HG03442 (cell line): ENCODE measurements at regions not wholly inside any gene's neighbourhood (a gene's known extent, or its start where the extent isn't known, plus 50 kb on each side); places are given as distances from the start of the nearest gene placed in this dataset.

Experiments
- ATAC-seq: cut with Tn5 transposase; IDR thresholded peaks from one replicate; pipeline ENCODE4 v1.9.1; 2021; ENCODE audit warnings: mild to moderate bottlenecking, moderate library complexity; ENCODE audit not compliant: unreplicated experiment

DNA sequence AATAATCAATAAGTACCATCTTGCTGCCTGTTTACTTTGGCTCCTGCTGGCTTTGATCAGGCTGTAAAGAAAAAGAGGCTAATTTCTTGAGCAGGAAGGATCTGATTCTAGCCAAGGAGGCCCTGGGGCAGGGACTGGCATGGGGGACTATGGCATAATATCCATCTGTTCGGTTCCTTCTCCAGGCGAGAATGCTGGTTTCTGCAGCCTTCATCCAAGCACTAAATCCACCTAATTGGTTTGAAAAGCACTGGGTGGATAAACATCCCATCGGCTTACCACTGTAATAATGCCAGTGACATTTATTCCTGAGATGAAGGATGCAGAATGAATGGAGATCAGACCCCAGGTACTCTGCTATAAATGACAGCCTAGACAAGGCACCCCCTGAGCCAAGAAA lies 180.0 kb upstream of the ASIC2 start:
- ATAC-seq: no peak

DNA sequence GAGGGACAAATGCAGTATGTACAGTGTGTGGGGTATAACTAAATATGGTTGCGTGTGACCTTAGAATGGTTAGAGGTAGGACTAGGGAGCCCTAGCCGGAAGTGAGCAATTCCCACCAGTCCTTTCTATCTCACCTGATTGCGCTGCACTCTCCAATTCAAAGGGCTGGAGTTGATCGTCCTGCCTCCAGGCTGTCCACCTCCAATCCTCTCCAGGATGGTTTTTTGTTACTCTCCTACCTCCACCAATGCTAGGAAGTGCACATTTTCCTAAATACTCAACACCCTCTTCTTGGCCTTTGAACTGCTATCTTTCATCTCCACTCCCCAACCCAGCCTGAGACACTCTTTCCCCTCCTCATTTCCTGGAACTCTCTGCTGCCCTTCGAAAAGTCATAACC lies 181.7 kb upstream of the ASIC2 start:
- ATAC-seq: no peak

GRCh38 chr17:33475594-33475993 lies 182.5 kb upstream of the ASIC2 start:
- no peak for ATAC-seq

DNA sequence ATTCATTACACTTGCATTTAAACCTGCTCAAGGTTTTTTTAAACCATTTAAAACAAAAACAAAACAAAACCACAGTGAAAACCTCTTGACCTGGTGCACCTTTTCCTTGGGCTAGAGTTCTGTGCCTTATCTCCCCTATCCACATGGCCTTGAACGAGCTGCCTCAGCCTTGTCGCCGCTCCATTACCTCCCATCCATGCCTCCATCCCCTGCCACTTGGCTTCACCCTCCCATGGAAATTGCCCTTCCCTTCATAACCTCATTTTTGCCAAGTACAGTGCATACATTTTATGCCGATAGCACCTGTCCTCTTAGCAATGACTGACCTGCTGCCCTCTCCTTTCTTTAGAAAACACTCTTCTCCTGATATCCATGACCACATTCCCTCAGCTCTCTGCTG lies 188.6 kb upstream of the ASIC2 start:
- no peak for ATAC-seq

GRCh38 chr17:33482636-33483035 lies 189.5 kb upstream of the ASIC2 start:
- no peak for ATAC-seq

DNA sequence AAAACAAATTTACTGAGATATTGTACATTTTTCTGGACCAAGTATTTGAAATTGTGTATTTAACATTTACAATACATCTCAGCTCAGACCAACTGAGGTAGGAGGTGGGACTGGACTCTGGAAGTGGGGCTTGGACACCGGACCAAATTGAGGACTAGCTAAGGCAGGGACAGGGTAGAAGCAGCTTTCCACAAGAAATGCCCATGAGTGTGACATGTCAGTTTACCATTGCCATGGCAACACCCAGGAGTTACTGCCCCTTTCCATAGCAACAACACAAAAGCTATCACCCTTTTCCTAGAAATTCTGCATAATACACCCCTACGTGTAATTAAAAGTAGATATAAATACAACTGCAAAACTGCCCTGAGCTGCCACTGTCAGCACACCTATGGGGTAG lies 191.5 kb upstream of the ASIC2 start:
- no peak for ATAC-seq

DNA sequence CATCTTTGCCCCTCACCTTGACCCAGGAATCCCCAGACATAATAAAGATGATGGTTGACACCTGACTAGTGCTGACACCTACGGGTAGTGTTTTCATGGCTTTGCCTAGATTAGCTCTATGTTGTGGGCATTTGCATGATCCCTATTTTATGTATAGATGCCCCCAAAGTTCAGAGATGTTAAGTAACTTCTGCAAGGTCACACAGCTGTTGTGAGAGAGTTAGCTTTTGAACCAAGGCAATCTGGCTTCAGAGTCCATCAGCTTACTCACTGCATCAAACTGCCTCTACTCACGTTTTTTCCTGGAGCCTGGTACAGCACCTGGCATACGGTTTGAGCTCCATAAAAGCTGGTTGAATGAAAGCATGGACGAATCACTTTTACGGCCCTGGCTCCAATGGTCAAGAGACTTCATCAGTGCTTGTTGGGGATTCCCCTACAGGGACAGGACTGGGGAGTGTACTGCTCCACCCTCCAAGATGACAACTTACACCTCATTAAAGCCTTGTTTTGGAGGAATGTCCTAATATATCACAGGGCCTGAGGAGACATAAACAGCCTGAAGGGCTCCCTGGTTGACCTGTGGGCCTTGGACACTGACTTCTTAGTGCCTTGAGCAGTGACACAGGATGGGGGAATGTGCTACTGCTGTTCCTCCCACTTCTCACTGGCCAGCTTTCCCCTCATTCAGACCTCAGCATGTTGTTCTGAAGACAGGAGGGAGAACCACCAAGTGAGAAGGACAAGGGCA lies 193.2 kb upstream of the ASIC2 start:
- ATAC-seq: no peak

- ATAC-seq: no peak
Measured at GRCh38 chr17:33487187-33487879, 194.2 kb upstream of the ASIC2 start.

- ATAC-seq: no peak
Measured at GRCh38 chr17:33491871-33492481, 198.9 kb upstream of the ASIC2 start.

- no peak for ATAC-seq
Measured at GRCh38 chr17:33492731-33493265, 199.7 kb upstream of the ASIC2 start.

DNA sequence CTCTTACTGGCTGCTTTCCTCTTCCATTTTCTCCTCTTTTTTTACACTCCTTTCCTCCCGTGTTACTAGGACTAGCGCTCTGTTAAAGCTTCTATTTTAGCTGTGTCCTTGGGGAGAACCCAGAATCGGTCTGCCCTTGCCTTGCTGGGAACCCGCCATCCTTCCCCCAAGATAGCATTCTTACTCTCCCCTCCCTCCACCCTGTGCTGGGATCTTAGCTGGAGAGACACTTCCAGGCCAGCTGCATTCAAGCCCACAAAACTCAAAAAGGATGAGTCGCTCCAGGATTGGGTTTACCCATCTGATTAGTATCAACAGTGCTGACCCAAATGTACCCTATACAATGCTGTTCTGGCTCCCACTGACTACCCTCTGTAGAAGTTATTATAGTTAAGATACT lies 200.5 kb upstream of the ASIC2 start:
- no peak for ATAC-seq

DNA sequence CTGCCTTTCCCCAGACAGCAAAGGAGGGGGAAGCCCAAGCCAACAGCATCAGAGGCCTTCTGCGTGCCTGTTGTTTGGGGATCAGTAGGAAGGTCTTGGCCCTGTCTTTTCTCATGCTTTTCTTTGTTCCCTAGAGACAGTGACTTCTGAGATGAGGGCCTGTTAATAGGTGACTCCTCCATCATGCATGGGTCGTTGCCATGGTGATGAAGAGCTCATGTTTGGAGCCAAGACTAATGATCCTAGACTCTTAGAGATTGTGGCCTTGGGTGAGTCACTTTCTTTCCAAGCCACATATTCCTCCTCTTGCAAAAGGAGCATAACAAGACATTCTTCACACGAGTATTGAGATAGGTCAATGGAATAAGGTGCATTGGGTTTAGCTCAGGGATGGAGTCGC lies 201.1 kb upstream of the ASIC2 start:
- no peak for ATAC-seq

GRCh38 chr17:33497623-33498022 lies 204.5 kb upstream of the ASIC2 start:
- ATAC-seq: no peak

DNA sequence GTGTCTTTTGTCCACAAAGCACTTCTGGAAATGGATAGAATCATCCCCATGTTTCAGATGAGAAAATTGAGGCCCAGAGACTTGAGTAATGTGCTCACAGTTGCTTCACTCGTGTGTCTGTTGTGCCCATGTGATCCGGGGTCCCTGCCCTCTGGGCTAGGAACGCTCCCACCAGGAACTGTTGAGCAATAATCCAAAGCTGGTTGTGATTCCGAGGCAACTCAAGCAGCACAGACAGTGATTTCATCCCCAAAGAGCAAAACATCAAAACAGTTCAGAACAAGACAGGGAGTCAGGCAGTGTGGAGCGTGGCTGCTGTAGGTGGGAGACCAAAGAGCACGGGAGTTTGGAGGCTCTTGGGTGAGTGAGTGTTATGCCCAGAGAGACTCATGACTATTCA lies 205.0 kb upstream of the ASIC2 start:
- ATAC-seq: no peak

DNA sequence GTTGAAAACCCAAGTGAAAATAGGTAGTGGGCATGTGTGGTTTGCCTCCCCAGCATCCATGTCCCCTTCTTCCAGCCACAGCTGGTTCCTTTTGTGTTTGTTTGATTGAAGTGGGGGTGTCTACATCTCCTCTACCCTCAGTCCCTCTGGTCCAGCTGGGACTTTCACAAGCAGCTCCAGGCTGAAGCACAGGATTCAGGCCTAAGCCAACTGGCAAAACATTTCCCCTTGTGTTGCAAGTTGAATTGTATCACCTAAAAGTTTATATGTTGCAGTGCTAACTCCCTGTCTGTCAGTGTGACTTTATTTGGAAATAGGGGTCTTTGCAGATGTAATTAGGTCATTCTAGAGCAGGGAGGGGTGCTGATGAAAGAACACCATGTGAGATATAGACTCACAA lies 205.9 kb upstream of the ASIC2 start:
- ATAC-seq: no peak

- ATAC-seq: no peak
Measured at GRCh38 chr17:33500151-33500550, 207.1 kb upstream of the ASIC2 start.

GRCh38 chr17:33501185-33501584 lies 208.1 kb upstream of the ASIC2 start:
- no peak for ATAC-seq

DNA sequence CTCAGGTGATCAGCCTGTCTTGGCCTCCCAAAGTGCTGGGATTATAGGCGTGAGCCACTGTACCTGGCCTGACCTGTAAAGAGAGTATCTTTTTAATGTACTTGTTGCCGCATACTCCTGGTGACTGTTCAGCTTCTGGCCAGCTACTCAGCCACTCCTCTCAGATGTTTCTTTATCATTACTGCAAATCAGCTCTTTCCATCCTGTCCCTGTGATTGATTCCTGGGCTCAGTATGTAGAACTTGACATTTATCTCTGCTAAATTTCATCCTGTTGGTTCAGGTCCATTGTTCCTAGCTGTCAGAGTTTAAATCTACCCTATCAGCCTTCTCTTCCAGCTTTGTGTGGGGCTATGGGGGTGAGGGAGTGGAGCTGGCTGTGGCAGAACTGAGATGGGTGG lies 211.5 kb upstream of the ASIC2 start:
- ATAC-seq: no peak

DNA sequence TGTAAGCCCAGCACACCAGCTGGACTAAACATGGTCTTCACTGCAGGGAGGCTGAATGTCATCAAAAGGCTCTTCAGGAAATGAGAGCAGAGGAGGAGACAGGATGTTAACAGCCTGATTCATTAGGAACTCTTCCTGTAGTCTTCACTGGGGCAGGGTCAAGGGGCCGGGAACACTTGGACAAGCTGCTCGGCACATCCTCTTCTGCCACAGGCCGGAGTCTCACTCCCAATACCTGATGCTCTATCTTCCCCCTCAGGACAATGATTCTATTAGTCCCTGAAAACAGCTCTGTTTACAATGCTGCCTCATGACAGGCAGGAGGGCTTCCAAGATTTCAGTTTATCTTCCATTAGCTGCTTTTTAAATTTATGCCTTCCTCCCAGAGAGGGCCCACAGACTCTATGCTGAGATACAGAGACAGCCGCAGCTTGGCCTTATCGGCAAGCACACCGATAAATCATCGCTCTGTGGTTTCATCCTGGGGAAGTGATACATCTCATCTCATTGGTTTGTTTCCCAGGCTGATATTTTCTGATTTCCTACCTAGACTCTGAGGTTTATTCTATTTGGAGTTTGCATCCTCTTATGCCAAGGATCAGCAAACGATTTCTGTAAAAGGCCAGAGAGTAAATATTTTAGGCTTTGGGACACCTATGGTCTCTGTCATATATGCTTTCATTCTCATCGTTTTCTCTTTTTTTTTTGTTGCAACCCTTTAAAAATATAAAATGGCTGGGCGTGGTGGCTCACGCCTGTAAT lies 214.0 kb upstream of the ASIC2 start:
- no peak for ATAC-seq

- ATAC-seq: no peak
Measured at GRCh38 chr17:33508215-33508614, 215.1 kb upstream of the ASIC2 start.

GRCh38 chr17:33509331-33509730 lies 216.2 kb upstream of the ASIC2 start:
- ATAC-seq: no peak
